ENCODE measurements at regions not wholly inside any gene's neighbourhood (a gene's known extent, or its start where the extent isn't known, plus 50 kb on each side); places are given as distances from the start of the nearest gene placed in this dataset.
"Not testable (repeated sequence)": the region's sequence is repeated elsewhere in the genome, so short reads cannot be mapped to it uniquely, and the experiment has no call there.

- peak overlapping the region; percentile 61; the same call in 1 of the 2 replicates for H2AFZ ChIP-seq (ENCODE audit: low read length)
- H3K9me2 ChIP-seq (replicated peaks; ENCODE audit: insufficient read depth, low read length) = no peaks in the 10 kb centered on the region
Observed at GRCh38 chr16:64351121-64351520, 770.7 kb downstream of the CDH11 start.

GRCh38 chr16:64346080-64346479 lies 775.8 kb downstream of the CDH11 start:
- DNase-seq = no peak
- no peak overlapping the region for H3K27ac ChIP-seq (ENCODE audit: low read length)
- no peaks in the 10 kb centered on the region for H3K9me2 ChIP-seq (replicated peaks; ENCODE audit: insufficient read depth, low read length)
- H3K4me1 ChIP-seq (ENCODE audit: low read length) = peaks cover 21% of the 10 kb centered on the region
- no peaks in the 10 kb centered on the region for H3K79me2 ChIP-seq (ENCODE audit: low read length)
- H3K9ac ChIP-seq (ENCODE audit: low read length) = no peak overlapping the region
- no peaks in the 10 kb centered on the region for H3K9me3 ChIP-seq (ENCODE audit: low read length)
- H2AFZ ChIP-seq (ENCODE audit: low read length) = peak overlapping the region; percentile 48; the same call in 1 of the 2 replicates
- no peaks in the 10 kb centered on the region for H4K20me1 ChIP-seq (ENCODE audit: insufficient read depth, low read depth, low read length)
- no peaks in the 10 kb centered on the region for H3K27me3 ChIP-seq (ENCODE audit: low read length)
- no peak overlapping the region for H3K4me3 ChIP-seq (ENCODE audit: low read length)
- H3K4me2 ChIP-seq (ENCODE audit: low read depth, low read length, poor library complexity, severe bottlenecking) = no peak overlapping the region
- no peaks in the 10 kb centered on the region for H3K36me3 ChIP-seq (ENCODE audit: insufficient read depth, low read length)

More at GRCh38 chr16:64351121-64351520, 770.7 kb downstream of the CDH11 start:
- Histone ChIP-seq H3K9ac (ENCODE audit: low read length) (no peak overlapping the region), H3K27ac (ENCODE audit: low read length) (no peak overlapping the region), H3K79me2 (ENCODE audit: low read length) (no peaks in the 10 kb centered on the region), H3K27me3 (ENCODE audit: low read length) (no peaks in the 10 kb centered on the region), H3K4me2 (ENCODE audit: low read depth, low read length, poor library complexity, severe bottlenecking) (no peak overlapping the region), H4K20me1 (ENCODE audit: insufficient read depth, low read depth, low read length) (no peaks in the 10 kb centered on the region), H3K4me1 (ENCODE audit: low read length) (peaks cover 12% of the 10 kb centered on the region), H3K9me3 (ENCODE audit: low read length) (no peaks in the 10 kb centered on the region), H3K4me3 (ENCODE audit: low read length) (no peak overlapping the region), H3K36me3 (ENCODE audit: insufficient read depth, low read length) (no peaks in the 10 kb centered on the region)
- DNase-seq = no peak

- Histone ChIP-seq H3K9ac (ENCODE audit: low read length) (no peak overlapping the region), H3K27ac (ENCODE audit: low read length) (no peak overlapping the region), H3K27me3 (ENCODE audit: low read length) (no peaks in the 10 kb centered on the region), H3K9me2 (replicated peaks; ENCODE audit: insufficient read depth, low read length) (no peaks in the 10 kb centered on the region), H3K79me2 (ENCODE audit: low read length) (no peaks in the 10 kb centered on the region), H4K20me1 (ENCODE audit: insufficient read depth, low read depth, low read length) (no peaks in the 10 kb centered on the region), H2AFZ (ENCODE audit: low read length) (peak overlapping the region; percentile 28; the same call in 1 of the 2 replicates), H3K36me3 (ENCODE audit: insufficient read depth, low read length) (no peaks in the 10 kb centered on the region), H3K9me3 (ENCODE audit: low read length) (no peaks in the 10 kb centered on the region), H3K4me1 (ENCODE audit: low read length) (peaks cover 21% of the 10 kb centered on the region), H3K4me3 (ENCODE audit: low read length) (no peak overlapping the region), H3K4me2 (ENCODE audit: low read depth, low read length, poor library complexity, severe bottlenecking) (no peak overlapping the region)
- no peak for DNase-seq
Observed at GRCh38 chr16:64345142-64345541, 776.7 kb downstream of the CDH11 start.

GRCh38 chr16:64343820-64344443 lies 777.9 kb downstream of the CDH11 start:
- H3K27ac ChIP-seq (ENCODE audit: low read length); H3K9me2 ChIP-seq (replicated peaks; ENCODE audit: insufficient read depth, low read length); DNase-seq; H3K9ac ChIP-seq (ENCODE audit: low read length); H4K20me1 ChIP-seq (ENCODE audit: insufficient read depth, low read depth, low read length); H3K79me2 ChIP-seq (ENCODE audit: low read length); H3K9me3 ChIP-seq (ENCODE audit: low read length); H3K4me2 ChIP-seq (ENCODE audit: low read depth, low read length, poor library complexity, severe bottlenecking); H3K27me3 ChIP-seq (ENCODE audit: low read length); H3K4me3 ChIP-seq (ENCODE audit: low read length); H3K36me3 ChIP-seq (ENCODE audit: insufficient read depth, low read length); H2AFZ ChIP-seq (ENCODE audit: low read length): not testable (repeated sequence)
- peaks cover 16% of the 10 kb centered on the region for H3K4me1 ChIP-seq (ENCODE audit: low read length)

GRCh38 chr16:64343061-64343819 lies 778.6 kb downstream of the CDH11 start:
- Histone ChIP-seq H3K9ac (ENCODE audit: low read length) (no peak overlapping the region), H3K4me3 (ENCODE audit: low read length) (no peak overlapping the region), H3K9me3 (ENCODE audit: low read length) (no peaks in the 10 kb centered on the region), H3K4me2 (ENCODE audit: low read depth, low read length, poor library complexity, severe bottlenecking) (no peak overlapping the region), H3K79me2 (ENCODE audit: low read length) (no peaks in the 10 kb centered on the region), H3K27ac (ENCODE audit: low read length) (no peak overlapping the region; the same call in 1 of the 2 replicates), H4K20me1 (ENCODE audit: insufficient read depth, low read depth, low read length) (no peaks in the 10 kb centered on the region), H3K36me3 (ENCODE audit: insufficient read depth, low read length) (no peaks in the 10 kb centered on the region), H3K27me3 (ENCODE audit: low read length) (no peaks in the 10 kb centered on the region), H3K9me2 (replicated peaks; ENCODE audit: insufficient read depth, low read length) (no peaks in the 10 kb centered on the region), H2AFZ (ENCODE audit: low read length) (no peak overlapping the region), H3K4me1 (ENCODE audit: low read length) (peaks cover 21% of the 10 kb centered on the region)
- no peak for DNase-seq

GRCh38 chr16:64341336-64341735 lies 780.5 kb downstream of the CDH11 start:
- H3K79me2 ChIP-seq (ENCODE audit: low read length); H3K9me2 ChIP-seq (replicated peaks; ENCODE audit: insufficient read depth, low read length); H3K9ac ChIP-seq (ENCODE audit: low read length); H3K27me3 ChIP-seq (ENCODE audit: low read length); H4K20me1 ChIP-seq (ENCODE audit: insufficient read depth, low read depth, low read length); H3K4me3 ChIP-seq (ENCODE audit: low read length); DNase-seq; H2AFZ ChIP-seq (ENCODE audit: low read length); H3K36me3 ChIP-seq (ENCODE audit: insufficient read depth, low read length); H3K9me3 ChIP-seq (ENCODE audit: low read length); H3K27ac ChIP-seq (ENCODE audit: low read length); H3K4me2 ChIP-seq (ENCODE audit: low read depth, low read length, poor library complexity, severe bottlenecking): not testable (repeated sequence)
- peaks cover 38% of the 10 kb centered on the region for H3K4me1 ChIP-seq (ENCODE audit: low read length)

GRCh38 chr16:64339052-64339770 lies 782.7 kb downstream of the CDH11 start:
- Histone ChIP-seq H3K9me2 (replicated peaks; ENCODE audit: insufficient read depth, low read length) (no peaks in the 10 kb centered on the region), H3K4me3 (ENCODE audit: low read length) (no peak overlapping the region), H3K4me2 (ENCODE audit: low read depth, low read length, poor library complexity, severe bottlenecking) (peak overlapping the region; percentile 30), H3K27ac (ENCODE audit: low read length) (peak overlapping the region; percentile 73), H3K27me3 (ENCODE audit: low read length) (no peaks in the 10 kb centered on the region), H3K36me3 (ENCODE audit: insufficient read depth, low read length) (no peaks in the 10 kb centered on the region), H3K9me3 (ENCODE audit: low read length) (no peaks in the 10 kb centered on the region), H3K79me2 (ENCODE audit: low read length) (no peaks in the 10 kb centered on the region), H2AFZ (ENCODE audit: low read length) (peak overlapping the region; percentile 63), H4K20me1 (ENCODE audit: insufficient read depth, low read depth, low read length) (no peaks in the 10 kb centered on the region), H3K4me1 (ENCODE audit: low read length) (peaks cover 50% of the 10 kb centered on the region), H3K9ac (ENCODE audit: low read length) (peak overlapping the region; percentile 53)
- DNase-seq = peak; percentile 70

GRCh38 chr16:64321881-64322280 lies 800.0 kb downstream of the CDH11 start:
- Histone ChIP-seq H3K4me1 (ENCODE audit: low read length) (peaks cover 88% of the 10 kb centered on the region), H3K9ac (ENCODE audit: low read length) (peak overlapping the region; percentile 68), H3K4me2 (ENCODE audit: low read depth, low read length, poor library complexity, severe bottlenecking) (peak overlapping the region; percentile 53), H3K27ac (ENCODE audit: low read length) (peak overlapping the region; percentile 98), H2AFZ (ENCODE audit: low read length) (no peak overlapping the region), H3K36me3 (ENCODE audit: insufficient read depth, low read length) (no peaks in the 10 kb centered on the region; the same call in 1 of the 2 replicates), H3K9me3 (ENCODE audit: low read length) (no peaks in the 10 kb centered on the region), H3K4me3 (ENCODE audit: low read length) (peak overlapping the region; percentile 25; the same call in 1 of the 2 replicates), H4K20me1 (ENCODE audit: insufficient read depth, low read depth, low read length) (no peaks in the 10 kb centered on the region), H3K9me2 (replicated peaks; ENCODE audit: insufficient read depth, low read length) (no peaks in the 10 kb centered on the region), H3K79me2 (ENCODE audit: low read length) (no peaks in the 10 kb centered on the region), H3K27me3 (ENCODE audit: low read length) (no peaks in the 10 kb centered on the region)
- peak; percentile 95 for DNase-seq

All from Karpas-422 (cell line).